Glutamatergic neuron (in vitro differentiated cells): ENCODE measurements at regions not wholly inside any gene's neighbourhood (a gene's known extent, or its start where the extent isn't known, plus 50 kb on each side); places are given as distances from the start of the nearest gene placed in this dataset.

Experiments
- DNase-seq: peaks from one replicate; pipeline ENCODE4 v3.0.0; 2022
- H3K27ac Mint-ChIP-seq: one replicate; pipeline ENCODE4 v1.8.0; 2020; ENCODE audit warnings: mild to moderate bottlenecking, mixed read lengths, inconsistent platforms; ENCODE audit not compliant: unreplicated experiment
- H3K27me3 Mint-ChIP-seq: one replicate; pipeline ENCODE4 v1.8.0; 2020; ENCODE audit warnings: mild to moderate bottlenecking, moderate library complexity, mixed read lengths, inconsistent platforms; ENCODE audit not compliant: unreplicated experiment
- H3K36me3 Mint-ChIP-seq: one replicate; pipeline ENCODE4 v1.8.0; 2020; ENCODE audit warnings: mild to moderate bottlenecking, mixed read lengths, inconsistent platforms; ENCODE audit not compliant: unreplicated experiment
- H3K4me1 Mint-ChIP-seq: one replicate; pipeline ENCODE4 v1.8.0; 2020; ENCODE audit warnings: mild to moderate bottlenecking, low read depth, mixed read lengths, inconsistent platforms; ENCODE audit not compliant: unreplicated experiment
- H3K4me3 Mint-ChIP-seq: one replicate; pipeline ENCODE4 v1.8.0; 2020; ENCODE audit warnings: mild to moderate bottlenecking, mixed read lengths, inconsistent platforms; ENCODE audit not compliant: unreplicated experiment
- H3K9me3 Mint-ChIP-seq: one replicate; pipeline ENCODE4 v1.8.0; 2020; ENCODE audit warnings: mild to moderate bottlenecking, moderate library complexity, mixed read lengths, inconsistent platforms; ENCODE audit not compliant: unreplicated experiment
- CTCF ChIP-seq: fragments of 200-600 bp; sonication (generic); IDR thresholded peaks from one replicate; pipeline ENCODE4 v1.5.0; 2021; ENCODE audit not compliant: partially characterized antibody, unreplicated experiment

DNA sequence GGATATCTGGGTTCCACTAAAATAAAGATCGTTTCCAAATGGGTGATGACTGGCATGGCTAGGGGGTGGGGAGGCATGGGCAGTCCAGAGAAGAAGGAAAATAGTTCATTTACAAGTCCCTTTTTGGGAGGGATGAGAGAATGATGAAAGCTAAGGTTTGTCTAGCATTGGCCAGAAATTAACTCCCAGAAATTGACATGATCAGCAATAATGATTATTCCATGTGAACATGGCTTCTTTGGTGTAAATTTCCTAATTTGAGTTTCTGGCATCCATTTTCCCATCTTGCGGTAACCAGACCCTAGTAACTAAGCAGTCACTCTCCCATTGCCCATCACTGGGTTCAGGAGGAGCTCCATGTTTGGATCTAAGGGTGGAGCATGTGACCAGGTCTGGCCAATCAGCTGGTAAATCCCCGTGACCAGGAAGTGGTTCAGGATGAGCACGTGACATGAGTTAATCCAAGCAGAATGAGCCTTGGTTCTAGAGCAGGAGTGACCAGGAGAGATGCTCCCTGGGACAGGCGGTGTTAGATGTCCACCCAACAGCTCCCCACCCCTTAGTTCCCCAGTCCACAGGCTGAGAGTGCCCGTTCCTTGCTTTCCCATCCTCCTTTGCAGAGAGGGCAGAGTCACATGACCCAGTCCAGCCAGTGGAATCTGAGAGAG lies 512.7 kb downstream of the PREX1 start:
- H3K36me3 Mint-ChIP-seq = no peaks in the 10 kb centered on the region
- TF ChIP-seq CTCF = no peak
- DNase-seq = no peak
- H3K9me3 Mint-ChIP-seq = no peaks in the 10 kb centered on the region
- no peaks in the 10 kb centered on the region for H3K4me1 Mint-ChIP-seq
- no peak overlapping the region for H3K4me3 Mint-ChIP-seq
- H3K27me3 Mint-ChIP-seq = peaks cover 1% of the 10 kb centered on the region
- H3K27ac Mint-ChIP-seq = no peak overlapping the region

DNA sequence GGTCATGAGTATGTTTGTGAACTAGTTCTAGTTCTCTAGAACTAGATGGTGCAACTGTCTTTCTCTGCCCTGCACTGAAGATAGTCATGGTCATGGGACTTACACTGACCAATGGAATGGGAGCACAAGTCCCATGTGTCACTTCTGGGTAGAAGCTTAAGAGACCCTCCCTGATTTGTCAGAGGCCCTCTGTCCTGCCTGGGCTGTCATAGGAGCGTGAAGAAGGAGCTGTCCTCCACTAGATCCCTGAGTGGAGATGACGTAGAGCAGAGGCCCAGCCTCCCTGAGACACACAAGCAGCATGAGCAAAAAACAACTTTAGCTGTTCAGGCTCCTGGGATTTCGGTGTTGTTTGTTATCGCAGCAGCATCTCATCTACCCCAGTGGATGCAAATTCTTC lies 514.5 kb downstream of the PREX1 start:
- no peak for TF ChIP-seq CTCF

GRCh38 chr20:48311956-48312355 lies 515.8 kb downstream of the PREX1 start:
- DNase-seq = no peak
- Mint-ChIP-seq H3K4me3 (no peak overlapping the region), H3K27ac (no peak overlapping the region), H3K4me1 (no peaks in the 10 kb centered on the region), H3K36me3 (no peaks in the 10 kb centered on the region), H3K27me3 (peaks cover 7% of the 10 kb centered on the region), H3K9me3 (peaks cover 5% of the 10 kb centered on the region)
- TF ChIP-seq CTCF = no peak

More for the DNA sequence above, 514.5 kb downstream of the PREX1 start:
- Mint-ChIP-seq H3K27me3 (peaks cover 7% of the 10 kb centered on the region), H3K4me3 (no peak overlapping the region), H3K4me1 (no peaks in the 10 kb centered on the region), H3K9me3 (peaks cover 2% of the 10 kb centered on the region), H3K36me3 (no peaks in the 10 kb centered on the region), H3K27ac (no peak overlapping the region)
- DNase-seq = no peak

DNA sequence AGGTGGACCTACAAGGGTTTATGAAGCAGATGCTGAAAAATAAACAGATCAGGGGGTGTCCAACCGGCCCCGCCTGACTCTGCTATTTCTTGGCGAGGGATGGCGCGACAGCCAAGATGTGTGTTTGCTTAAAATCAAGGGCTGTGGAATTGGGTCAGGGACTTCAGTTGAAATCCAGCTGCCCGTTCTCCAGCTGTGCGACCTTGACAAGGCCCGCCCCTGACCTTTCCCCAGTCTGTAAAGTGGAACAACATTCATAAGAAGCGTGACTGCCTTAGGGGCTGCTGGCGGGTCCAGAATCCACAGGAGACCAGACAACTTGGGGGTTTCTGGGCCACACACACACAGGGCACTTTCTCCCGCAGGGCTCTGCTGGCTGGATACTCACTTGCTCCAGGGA lies 517.5 kb downstream of the PREX1 start:
- Mint-ChIP-seq H3K36me3 (no peaks in the 10 kb centered on the region), H3K9me3 (peaks cover 5% of the 10 kb centered on the region), H3K4me1 (no peaks in the 10 kb centered on the region), H3K27me3 (peaks cover 7% of the 10 kb centered on the region), H3K27ac (no peak overlapping the region), H3K4me3 (no peak overlapping the region)
- DNase-seq = no peak
- TF ChIP-seq CTCF = no peak

DNA sequence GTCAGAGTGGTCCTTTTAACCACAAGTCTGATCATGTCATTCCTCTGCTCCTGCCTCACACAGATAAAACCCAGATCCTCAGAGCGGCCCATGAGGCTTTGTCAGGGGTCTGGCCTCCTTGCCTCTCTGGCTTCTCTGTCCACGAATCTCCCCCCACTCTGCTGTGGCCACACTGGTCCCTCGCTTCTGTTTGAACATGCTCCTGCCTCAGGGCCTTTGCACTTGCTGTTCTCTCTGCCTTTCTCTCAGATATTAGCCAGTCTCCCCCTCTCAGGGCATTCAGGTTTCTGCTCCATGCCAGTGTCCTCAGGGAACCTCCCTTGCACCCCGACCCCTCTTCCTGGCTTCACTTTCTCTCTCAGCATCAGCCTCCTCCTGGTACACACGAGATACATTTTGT lies 518.5 kb downstream of the PREX1 start:
- no peak overlapping the region for H3K4me3 Mint-ChIP-seq
- H3K27me3 Mint-ChIP-seq = peaks cover 7% of the 10 kb centered on the region
- peaks cover 5% of the 10 kb centered on the region for H3K9me3 Mint-ChIP-seq

More for the DNA sequence above, 518.5 kb downstream of the PREX1 start:
- Mint-ChIP-seq H3K36me3 (no peaks in the 10 kb centered on the region), H3K4me1 (no peaks in the 10 kb centered on the region), H3K27ac (no peak overlapping the region)
- no peak for TF ChIP-seq CTCF
- no peak for DNase-seq
